Sigmoid colon (tissue), 6 donors: ENCODE measurements at regions not wholly inside any gene's neighbourhood (a gene's known extent, or its start where the extent isn't known, plus 50 kb on each side); places are given as distances from the start of the nearest gene placed in this dataset.

Experiments used
- DNase-seq: peaks from one replicate; pipeline ENCODE4 v3.0.0-alpha.2; 2019
- H3K27ac ChIP-seq, 4 donors: fragments of 200-600 bp; sonication (generic); one replicate each; pipeline ENCODE4 v1.5.1; 2016 to 2019; ENCODE audit warnings: mild to moderate bottlenecking in 1 of 4
- H3K27me3 ChIP-seq, 3 donors: fragments of 200-600 bp; sonication (generic); one replicate each; pipeline ENCODE4 v1.5.1; 2019; ENCODE audit warnings: mild to moderate bottlenecking in 1 of 3
- H3K36me3 ChIP-seq, 4 donors: fragments of 200-600 bp; sonication (generic); one replicate each; pipeline ENCODE4 v1.5.1; 2016 to 2019
- H3K4me1 ChIP-seq, 4 donors: fragments of 200-600 bp; sonication (generic); one replicate each; pipeline ENCODE4 v1.5.1; 2017 to 2019
- H3K4me3 ChIP-seq, 4 donors: fragments of 200-600 bp; sonication (generic); one replicate each; pipeline ENCODE4 v1.5.1; 2017 to 2019; ENCODE audit warnings: mild to moderate bottlenecking in 2 of 4, moderate library complexity in 1 of 4
- H3K9me3 ChIP-seq, 4 donors: fragments of 200-600 bp in 3 of 4; sonication (generic) in 3 of 4; one replicate each; pipeline versions ENCODE4 v1.5.1 to v1.6.1; 2013 to 2019
- CTCF ChIP-seq, 4 experiments: fragments of 450-650 bp in 3 of 4; fragments of 200-600 bp in 1 of 4; IDR thresholded peaks; one replicate each; pipeline ENCODE4 v1.5.1; 2016 to 2019; ENCODE audit warnings: antibody characterized with exemption in 4 of 4, mild to moderate bottlenecking in 3 of 4, moderate library complexity in 2 of 4
- EP300 ChIP-seq, 4 donors: sonication (generic); formaldehyde crosslinking; IDR thresholded peaks; one replicate each; pipeline ENCODE4 v1.6.1; 2017; ENCODE audit warnings: antibody characterized with exemption in 4 of 4
- POLR2A ChIP-seq, 2 donors: fragments of 450-650 bp; IDR thresholded peaks; one replicate each; pipeline ENCODE4 v1.6.1; 2016; ENCODE audit warnings: antibody characterized with exemption in 2 of 2, mild to moderate bottlenecking in 2 of 2, moderate library complexity in 2 of 2
- POLR2AphosphoS5 ChIP-seq, 4 donors: sonication (generic); formaldehyde crosslinking; IDR thresholded peaks; one replicate each; pipeline ENCODE4 v1.6.1; 2017; ENCODE audit warnings: antibody characterized with exemption in 4 of 4
- WGBS, 2 donors: extraction: QIAGEN DNeasy Blood & Tissue Kit; methylation state at CpG; one replicate each; pipeline ENCODE4 v1.1.7; 2013; 5-methylcytosine and 5-hydroxymethylcytosine counted together
- intact Hi-C: fragments of 100-400 bp; cut with DNase I; formaldehyde crosslinking; loops from one replicate; pipeline ENCODE4 v1.15.1; 2023
- donor health status: healthy with polysubstance abuse.
- donor health status: healthy.

GRCh38 chr7:120171406-120171805, 101.6 kb upstream of the KCND2 start:
- Histone ChIP-seq H3K36me3 (no peaks in the 10 kb centered on the region), H3K4me3 (no peak overlapping the region), H3K9me3 (no peaks in the 10 kb centered on the region), H3K27ac (peak overlapping the region in 1 of 4 donors; percentile 26), H3K4me1 (peaks cover 0 to 22% (median 8%) of the 10 kb centered on the region in 4 donors), H3K27me3 (no peaks in the 10 kb centered on the region)
- TF ChIP-seq POLR2A (IDR thresholded peaks at IDR 0.05) (no peak), POLR2AphosphoS5 (IDR thresholded peaks at IDR 0.05) (no peak), EP300 (IDR thresholded peaks at IDR 0.05) (no peak), CTCF (IDR thresholded peaks at IDR 0.05) (no peak)
- intact Hi-C loops, result no loop called here
- DNase-seq, result no peak
- WGBS, 2 donors, result 63 to 84% methylated on average over 1 of the region's 1 CpG

GRCh38 chr7:120180221-120180620, 92.8 kb upstream of the KCND2 start:
- Histone ChIP-seq H3K9me3 (no peaks in the 10 kb centered on the region), H3K4me1 (no peaks in the 10 kb centered on the region), H3K4me3 (no peak overlapping the region), H3K27me3 (no peaks in the 10 kb centered on the region), H3K27ac (no peak overlapping the region), H3K36me3 (no peaks in the 10 kb centered on the region)
- intact Hi-C loops, result no loop called here
- TF ChIP-seq POLR2A (IDR thresholded peaks at IDR 0.05) (no peak), EP300 (IDR thresholded peaks at IDR 0.05) (no peak), CTCF (IDR thresholded peaks at IDR 0.05) (no peak), POLR2AphosphoS5 (IDR thresholded peaks at IDR 0.05) (no peak)
- 79 to 82% methylated on average over 2 of the region's 2 CpGs for WGBS, 2 donors
- no peak for DNase-seq

GRCh38 chr7:120181499-120181898, 91.5 kb upstream of the KCND2 start:
- Histone ChIP-seq H3K27ac (no peak overlapping the region), H3K36me3 (no peaks in the 10 kb centered on the region), H3K4me1 (no peaks in the 10 kb centered on the region), H3K9me3 (no peaks in the 10 kb centered on the region), H3K4me3 (no peak overlapping the region), H3K27me3 (no peaks in the 10 kb centered on the region)
- no peak for DNase-seq
- intact Hi-C loops, result no loop called here
- TF ChIP-seq POLR2A (IDR thresholded peaks at IDR 0.05), result no peak
- no peak for TF ChIP-seq EP300 (IDR thresholded peaks at IDR 0.05)
- no peak for TF ChIP-seq CTCF (IDR thresholded peaks at IDR 0.05)
- no peak for TF ChIP-seq POLR2AphosphoS5 (IDR thresholded peaks at IDR 0.05)

- no peaks in the 10 kb centered on the region for H3K27me3 ChIP-seq
- H3K4me1 ChIP-seq, result no peaks in the 10 kb centered on the region
- WGBS, 2 donors, result 60 to 68% methylated on average over 1 of the region's 1 CpG
- H3K4me3 ChIP-seq, result no peak overlapping the region
- no peak for DNase-seq
- intact Hi-C loops, result no loop called here
- TF ChIP-seq EP300 (IDR thresholded peaks at IDR 0.05), result no peak
- no peak for TF ChIP-seq CTCF (IDR thresholded peaks at IDR 0.05)
- no peak for TF ChIP-seq POLR2A (IDR thresholded peaks at IDR 0.05)
- no peak for TF ChIP-seq POLR2AphosphoS5 (IDR thresholded peaks at IDR 0.05)
- no peaks in the 10 kb centered on the region for H3K36me3 ChIP-seq
- H3K27ac ChIP-seq, result no peak overlapping the region
- H3K9me3 ChIP-seq, result no peaks in the 10 kb centered on the region
Observed at GRCh38 chr7:120184866-120185265, 88.1 kb upstream of the KCND2 start.

GRCh38 chr7:120185940-120186682, 86.9 kb upstream of the KCND2 start:
- Histone ChIP-seq H3K9me3 (no peaks in the 10 kb centered on the region), H3K4me3 (no peak overlapping the region), H3K36me3 (no peaks in the 10 kb centered on the region), H3K27me3 (no peaks in the 10 kb centered on the region), H3K27ac (no peak overlapping the region), H3K4me1 (no peaks in the 10 kb centered on the region)
- 58 to 72% methylated on average over 3 of the region's 3 CpGs for WGBS, 2 donors
- TF ChIP-seq POLR2A (IDR thresholded peaks at IDR 0.05), result no peak
- no peak for TF ChIP-seq CTCF (IDR thresholded peaks at IDR 0.05)
- no peak for TF ChIP-seq POLR2AphosphoS5 (IDR thresholded peaks at IDR 0.05)
- no peak for TF ChIP-seq EP300 (IDR thresholded peaks at IDR 0.05)
- intact Hi-C loops, result no loop called here
- no peak for DNase-seq
